Adrenal gland (tissue), 9 donors: ENCODE measurements at regions not wholly inside any gene's neighbourhood (a gene's known extent, or its start where the extent isn't known, plus 50 kb on each side); places are given as distances from the start of the nearest gene placed in this dataset.
A peak's percentile ranks its signal among the peaks of the same experiment; 100 is the strongest.

ENCODE experiments used
- DNase-seq, 7 donors: peaks; one replicate each; pipeline ENCODE4 v3.0.0-alpha.2; 2019 to 2020
- H3K27ac ChIP-seq, 5 donors: fragments of 200-600 bp; sonication (generic) in 4 of 5; 1 replicate in 3 of 5; 2 replicates in 2 of 5; pipeline versions ENCODE4 v1.5.1 to v1.8.0; 2016 to 2020; ENCODE audit warnings: mild to moderate bottlenecking in 1 of 5
- H3K27me3 ChIP-seq: fragments of 200-600 bp; 2 replicates; pipeline ENCODE4 v1.8.0; 2021
- H3K36me3 ChIP-seq, 2 donors: fragments of 200-600 bp; replicated peaks in 1 of 2; 1 replicate in 1 of 2; 2 replicates in 1 of 2; pipeline versions ENCODE4 v1.5.1 to v1.8.0; 2018 to 2022
- H3K4me1 ChIP-seq, 2 donors: fragments of 200-600 bp; replicated peaks in 1 of 2; 1 replicate in 1 of 2; 2 replicates in 1 of 2; pipeline versions ENCODE4 v1.5.1 to v1.8.0; 2018 to 2021
- H3K4me3 ChIP-seq, 4 donors: fragments of 200-600 bp; sonication (generic) in 3 of 4; one replicate each; pipeline ENCODE4 v1.5.1; 2016 to 2018
- H3K9me3 ChIP-seq, 3 donors: fragments of 200-600 bp; sonication (generic) in 1 of 3; replicated peaks in 1 of 3; 1 replicate in 2 of 3; 2 replicates in 1 of 3; pipeline versions ENCODE4 v1.5.1 to v1.8.0; 2016 to 2021
- CTCF ChIP-seq, 6 experiments: fragments of 450-650 bp in 4 of 6; fragments of 200-600 bp in 2 of 6; sonication (generic) in 1 of 6; IDR thresholded peaks; 1 replicate in 5 of 6; 2 replicates in 1 of 6; pipeline versions ENCODE4 v1.5.1 to v1.8.0; 2016 to 2021; ENCODE audit warnings: antibody characterized with exemption in 6 of 6, mild to moderate bottlenecking in 2 of 6, moderate library complexity in 1 of 6
- POLR2A ChIP-seq, 2 donors: fragments of 450-650 bp; IDR thresholded peaks; one replicate each; pipeline ENCODE4 v1.6.1; 2017; ENCODE audit warnings: antibody characterized with exemption in 2 of 2, mild to moderate bottlenecking in 2 of 2, moderate library complexity in 1 of 2
- WGBS, 4 donors: extraction: QIAGEN DNeasy Blood & Tissue Kit in 2 of 4; methylation state at CpG; one replicate each; pipeline versions ENCODE4 v1.1.5 to v1.1.7; 2013 to 2017; 5-methylcytosine and 5-hydroxymethylcytosine counted together
- intact Hi-C, 2 donors: fragments of 100-400 bp; cut with DNase I; formaldehyde crosslinking; loops; one replicate each; pipeline versions ENCODE4 v1.14.1 to v1.15.0; 2022 to 2023
- donor health status: healthy with polysubstance abuse.
- donor health status: Bipolar disorder and iron deficiency.
- donor health status: DM: yes; HTN: yes; CAD: no.
- donor health status: DM: no; HTN: no; CAD: no.
- donor health status: DM: no; HTN: no; CAD: no.

- Histone ChIP-seq H3K27ac (no peak overlapping the region), H3K4me1 (no peaks in the 10 kb centered on the region), H3K36me3 (no peaks in the 10 kb centered on the region), H3K4me3 (no peak overlapping the region), H3K9me3 (no peaks in the 10 kb centered on the region), H3K27me3 (no peaks in the 10 kb centered on the region)
- DNase-seq: no peak
- TF ChIP-seq CTCF (IDR thresholded peaks at IDR 0.05): no peak
- TF ChIP-seq POLR2A (IDR thresholded peaks at IDR 0.05): no peak
- WGBS, 4 donors: 88 to 96% (median 94%) methylated on average over 14 of the region's 14 CpGs
- intact Hi-C loops: no loop called here
Observed at GRCh38 chr18:37671119-37671518, 105.5 kb upstream of the CELF4 start.

- Histone ChIP-seq H3K4me1 (no peaks in the 10 kb centered on the region), H3K27me3 (no peaks in the 10 kb centered on the region), H3K27ac (no peak overlapping the region), H3K9me3 (no peaks in the 10 kb centered on the region), H3K36me3 (no peaks in the 10 kb centered on the region), H3K4me3 (no peak overlapping the region)
- intact Hi-C loops: no loop called here
- no peak for TF ChIP-seq CTCF (IDR thresholded peaks at IDR 0.05)
- no peak for TF ChIP-seq POLR2A (IDR thresholded peaks at IDR 0.05)
- 86 to 92% (median 90%) methylated on average over 12 to 17 of the region's 17 CpGs for WGBS, 4 donors
- no peak for DNase-seq
Observed at GRCh38 chr18:37669991-37670534, 104.5 kb upstream of the CELF4 start.

- Histone ChIP-seq H3K27ac (peak overlapping the region in 1 of 5 donors; percentile 17), H3K27me3 (no peaks in the 10 kb centered on the region), H3K4me1 (no peaks in the 10 kb centered on the region), H3K4me3 (no peak overlapping the region), H3K9me3 (no peaks in the 10 kb centered on the region), H3K36me3 (no peaks in the 10 kb centered on the region)
- TF ChIP-seq CTCF (IDR thresholded peaks at IDR 0.05) (no peak), POLR2A (IDR thresholded peaks at IDR 0.05) (no peak)
- peak in 1 of 7 donors; percentile 74 for DNase-seq
- intact Hi-C loops: no loop called here
- 52 to 63% (median 58%) methylated on average over 8 to 15 of the region's 15 CpGs for WGBS, 4 donors
Observed at GRCh38 chr18:37668971-37669747, 103.6 kb upstream of the CELF4 start.

- Histone ChIP-seq H3K4me1 (no peaks in the 10 kb centered on the region), H3K36me3 (no peaks in the 10 kb centered on the region), H3K27ac (no peak overlapping the region), H3K4me3 (no peak overlapping the region), H3K27me3 (no peaks in the 10 kb centered on the region), H3K9me3 (no peaks in the 10 kb centered on the region)
- WGBS, 4 donors: 38 to 75% (median 55%) methylated on average over 1 of the region's 1 CpG
- no peak for DNase-seq
- intact Hi-C loops: no loop called here
- no peak for TF ChIP-seq CTCF (IDR thresholded peaks at IDR 0.05)
- no peak for TF ChIP-seq POLR2A (IDR thresholded peaks at IDR 0.05)
Observed at GRCh38 chr18:37667836-37668235, 102.2 kb upstream of the CELF4 start.
